HG03575 (cell line): ENCODE measurements at regions not wholly inside any gene's neighbourhood (a gene's known extent, or its start where the extent isn't known, plus 50 kb on each side); places are given as distances from the start of the nearest gene placed in this dataset.
"Not testable (repeated sequence)": the region's sequence is repeated elsewhere in the genome, so short reads cannot be mapped to it uniquely, and the experiment has no call there.

Source experiments
- ATAC-seq: cut with Tn5 transposase; IDR thresholded peaks from one replicate; pipeline ENCODE4 v1.9.1; 2021; ENCODE audit not compliant: unreplicated experiment, insufficient number of reproducible peaks, low FRiP score; ENCODE audit errors: extremely low read depth

DNA sequence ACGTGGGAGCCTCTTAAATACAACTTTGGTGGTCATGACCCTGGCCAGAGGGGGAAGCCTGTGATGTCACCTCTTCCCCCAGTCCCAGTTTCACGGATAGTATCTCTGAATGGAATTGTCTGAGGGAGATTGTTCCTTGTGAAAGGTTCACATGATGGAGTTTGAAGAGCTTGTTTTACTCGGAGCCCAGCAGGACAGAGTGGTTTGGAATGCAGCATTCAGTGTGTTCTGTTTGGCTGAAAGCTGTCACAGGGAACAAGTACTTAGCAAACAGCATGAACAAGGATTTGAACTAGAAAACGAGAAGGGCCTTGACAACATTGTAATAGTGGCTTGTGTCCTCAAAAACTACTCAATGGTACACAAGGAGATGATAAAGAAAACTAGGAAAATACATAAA lies 133.9 kb upstream of the CXorf66 start:
- no peak for ATAC-seq

DNA sequence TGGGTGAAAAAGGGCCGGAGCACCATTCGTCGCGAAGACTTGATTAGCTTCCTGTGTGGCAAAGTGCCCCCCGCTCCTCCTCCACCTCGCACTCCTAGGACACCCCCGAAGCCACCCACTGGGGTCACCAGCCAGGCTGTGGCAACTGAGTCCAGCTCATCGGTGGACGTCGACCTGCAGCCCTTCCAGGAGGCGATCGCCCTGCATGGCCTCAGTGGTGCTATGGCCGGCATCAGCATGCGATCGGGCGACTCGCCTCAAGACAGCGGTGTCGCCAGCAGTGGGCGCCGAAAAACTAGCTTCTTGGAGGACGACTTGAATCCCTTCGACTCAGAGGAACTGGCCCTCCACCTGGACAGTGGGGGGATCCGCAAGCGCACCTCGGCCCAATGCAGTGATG lies 126.8 kb upstream of the CXorf66 start:
- ATAC-seq: no peak

DNA sequence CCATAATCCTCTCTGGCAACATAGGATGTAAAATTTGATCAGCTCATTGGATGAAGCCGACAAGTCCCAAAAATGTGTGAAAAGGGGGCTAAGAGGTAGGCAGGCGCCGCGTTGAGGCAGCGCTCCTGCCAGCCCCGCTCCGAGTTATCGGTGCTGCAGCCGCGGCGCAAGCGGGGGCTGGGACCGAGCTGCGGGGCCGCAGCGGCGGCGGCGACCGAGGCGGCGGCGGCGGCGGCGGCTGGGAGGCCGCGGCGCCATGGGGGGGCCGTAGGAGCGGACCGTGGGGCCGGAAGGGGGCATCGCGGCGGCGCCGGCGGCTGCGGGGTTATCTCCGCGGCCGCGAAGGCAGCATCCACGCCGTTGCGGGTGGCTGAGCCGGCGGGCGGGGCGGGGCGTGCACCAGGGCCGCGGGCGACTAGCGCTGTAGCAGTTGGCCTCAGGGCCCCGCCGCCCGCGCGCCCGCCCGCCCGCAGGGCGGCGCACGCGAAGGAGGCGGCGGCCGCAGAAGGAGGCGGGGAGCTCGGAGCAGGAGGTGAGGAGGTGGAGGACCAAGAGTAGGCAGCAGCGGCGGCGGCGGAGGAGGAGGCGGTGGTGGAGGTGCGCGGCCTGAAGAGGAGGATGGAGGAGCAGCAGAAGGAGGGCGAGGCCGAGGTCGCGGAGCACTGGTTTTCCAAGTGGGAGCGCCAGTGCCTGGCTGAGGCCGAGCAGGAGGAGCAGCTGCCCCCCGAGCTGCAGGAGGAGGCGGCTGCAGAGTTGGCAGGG lies 126.0 kb upstream of the CXorf66 start:
- no peak for ATAC-seq

DNA sequence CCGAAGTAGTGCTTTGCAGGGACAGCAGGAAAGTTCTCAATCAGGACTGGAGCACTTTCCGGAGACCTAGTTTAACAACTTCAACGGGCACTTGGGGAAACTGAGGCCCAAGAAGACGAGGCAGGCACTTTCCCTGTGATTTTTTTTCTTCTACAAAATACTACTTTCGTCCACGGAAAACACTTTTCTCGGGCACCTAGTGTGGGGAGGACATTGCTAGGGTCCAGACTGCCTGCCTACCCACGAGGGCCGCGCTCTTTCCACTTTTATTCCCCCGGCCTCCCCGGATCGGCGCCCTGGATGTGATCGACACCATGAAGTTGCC lies 125.4 kb upstream of the CXorf66 start:
- ATAC-seq: no peak

DNA sequence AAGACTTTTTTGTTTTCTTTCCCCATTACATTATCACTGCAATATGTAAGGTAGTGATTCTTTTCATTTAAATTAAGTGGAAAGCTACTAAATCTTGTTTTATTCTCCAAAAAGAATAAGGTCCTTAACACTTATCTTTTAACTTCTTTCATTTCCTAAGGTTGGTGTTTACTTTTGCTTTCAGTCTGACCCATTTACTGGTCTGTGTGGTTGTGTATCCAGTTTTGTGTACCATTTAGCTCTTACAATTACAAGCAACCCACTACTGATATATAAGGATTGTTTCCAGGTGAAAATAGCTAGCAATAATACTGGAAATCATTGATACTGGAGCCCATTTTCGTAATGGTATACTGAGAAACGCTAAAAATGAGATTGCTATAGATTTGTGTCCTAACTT lies 123.1 kb upstream of the CXorf66 start:
- ATAC-seq: no peak

DNA sequence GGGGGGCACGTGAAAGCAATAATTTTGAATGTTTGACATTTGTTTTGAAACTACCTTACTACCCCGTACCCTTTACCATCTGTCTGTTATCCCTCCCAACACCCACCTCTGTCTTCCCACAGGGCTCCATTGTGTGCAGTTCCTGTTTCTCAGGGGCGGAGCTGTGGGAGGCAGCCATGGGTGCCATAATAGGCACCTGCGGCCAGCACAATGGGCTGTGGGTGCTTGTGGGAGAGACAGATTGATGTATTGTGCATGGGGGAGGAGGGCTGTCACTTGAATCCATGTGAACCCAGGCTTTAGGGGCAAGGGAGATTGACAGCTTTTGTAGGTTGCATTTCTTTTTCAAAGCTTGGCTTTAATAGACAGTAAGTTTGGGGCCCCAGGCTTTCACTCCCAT lies 122.6 kb upstream of the CXorf66 start:
- ATAC-seq: no peak

DNA sequence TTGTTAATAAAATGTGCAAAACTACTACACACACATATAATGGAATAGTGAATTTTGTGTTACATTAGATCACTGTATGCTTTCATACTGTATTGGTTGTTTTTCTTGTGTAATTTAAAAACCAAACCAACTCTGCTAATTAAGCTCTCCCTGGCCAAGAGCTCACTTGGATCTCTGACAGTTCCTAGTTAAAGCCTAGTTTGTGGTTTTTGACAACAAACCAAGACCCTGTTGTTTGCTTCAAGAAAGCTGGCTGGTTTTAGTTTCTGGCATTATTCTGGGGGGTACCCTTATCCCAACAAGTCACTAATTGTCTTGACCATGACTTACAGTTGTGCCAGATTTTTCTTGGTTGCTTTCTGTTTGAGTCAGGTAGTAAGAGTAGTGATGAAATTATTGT lies 121.4 kb upstream of the CXorf66 start:
- no peak for ATAC-seq

DNA sequence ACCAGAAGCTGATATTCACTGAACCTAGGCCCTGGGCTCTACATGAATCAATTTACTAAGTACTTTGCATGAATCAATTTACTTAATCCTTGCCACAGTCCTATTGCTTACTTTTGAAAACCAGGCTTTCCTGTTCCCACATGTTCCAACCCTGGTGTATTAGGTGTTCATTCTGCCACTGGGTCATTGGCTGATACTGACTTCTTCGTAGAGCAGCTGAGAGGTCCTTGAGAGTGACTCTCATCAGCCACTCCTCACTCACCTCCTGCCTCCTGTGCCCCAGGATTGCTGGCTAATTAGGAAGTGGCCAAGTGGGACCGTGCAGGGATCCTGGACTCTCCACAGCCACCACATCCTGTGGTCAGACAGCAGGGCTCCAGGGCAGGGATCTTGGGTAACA lies 109.5 kb upstream of the CXorf66 start:
- ATAC-seq: not testable (repeated sequence)

DNA sequence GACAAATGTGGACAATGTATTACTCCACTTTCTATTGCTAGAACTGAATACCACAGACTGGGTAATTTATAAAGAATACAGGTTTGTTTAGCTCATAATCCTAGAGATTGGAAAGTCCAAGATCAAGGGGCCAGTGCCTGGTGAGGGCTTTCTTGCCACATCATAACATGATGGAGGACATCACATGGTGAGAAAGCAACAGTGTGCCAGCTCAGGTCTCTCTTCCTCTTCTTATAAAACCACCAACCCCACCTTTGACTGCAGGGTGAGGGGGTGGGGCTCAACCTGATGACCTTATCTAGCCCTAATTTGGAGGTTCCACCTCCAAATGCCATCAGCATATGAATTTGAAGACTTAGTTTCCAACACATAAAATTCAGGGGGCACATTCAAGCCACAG lies 105.7 kb upstream of the CXorf66 start:
- ATAC-seq: no peak

DNA sequence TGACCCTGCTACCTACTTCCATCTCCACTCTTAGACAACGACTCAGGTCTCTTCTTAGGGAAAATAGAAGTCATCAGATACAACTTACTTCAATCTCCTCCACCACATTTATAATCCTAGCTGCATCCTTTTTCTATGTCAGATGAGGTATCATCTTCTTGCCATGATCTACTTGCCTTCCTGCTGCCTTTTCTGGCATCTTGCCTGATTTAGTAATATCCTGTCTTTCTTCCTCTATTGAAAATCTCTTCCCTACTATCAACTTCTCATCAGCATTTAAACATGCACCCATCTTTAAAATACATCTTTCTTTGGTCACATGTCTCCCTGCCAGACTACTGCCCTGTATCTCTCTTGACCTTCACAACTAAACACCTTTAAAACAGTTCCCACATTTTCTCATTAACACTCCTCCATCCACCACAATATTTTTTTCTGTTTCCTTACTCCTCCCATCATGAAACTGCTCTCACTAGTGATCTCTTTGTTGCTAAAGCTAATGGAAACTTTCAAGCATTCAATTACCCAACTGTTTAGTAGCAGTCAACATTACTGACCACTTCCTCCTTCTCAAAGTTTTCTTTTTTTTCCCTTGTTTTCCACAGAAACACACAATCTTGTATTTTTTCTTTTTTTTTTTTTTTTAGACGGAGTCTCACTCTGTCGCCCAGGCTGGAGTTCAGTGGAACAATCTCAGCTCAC lies 100.8 kb upstream of the CXorf66 start:
- ATAC-seq: no peak

DNA sequence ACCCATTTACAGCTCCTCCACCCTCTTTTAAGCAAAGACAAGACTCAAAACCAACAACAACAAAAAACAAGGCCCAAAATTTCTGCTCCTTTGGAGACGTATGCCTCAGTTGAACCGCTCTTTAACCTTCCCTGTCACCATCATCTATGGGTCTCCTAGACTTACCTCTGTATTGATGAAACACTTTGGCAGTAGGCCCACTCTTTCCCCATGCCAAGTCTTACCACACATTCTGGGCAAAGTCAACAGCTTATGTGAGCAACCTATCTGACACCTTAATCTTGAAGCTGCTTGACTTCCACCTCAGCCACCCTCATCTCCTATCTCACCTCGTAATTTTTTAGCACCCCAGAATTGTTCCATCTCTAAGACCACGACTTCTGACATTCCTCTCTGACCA lies 99.7 kb upstream of the CXorf66 start:
- ATAC-seq: no peak

DNA sequence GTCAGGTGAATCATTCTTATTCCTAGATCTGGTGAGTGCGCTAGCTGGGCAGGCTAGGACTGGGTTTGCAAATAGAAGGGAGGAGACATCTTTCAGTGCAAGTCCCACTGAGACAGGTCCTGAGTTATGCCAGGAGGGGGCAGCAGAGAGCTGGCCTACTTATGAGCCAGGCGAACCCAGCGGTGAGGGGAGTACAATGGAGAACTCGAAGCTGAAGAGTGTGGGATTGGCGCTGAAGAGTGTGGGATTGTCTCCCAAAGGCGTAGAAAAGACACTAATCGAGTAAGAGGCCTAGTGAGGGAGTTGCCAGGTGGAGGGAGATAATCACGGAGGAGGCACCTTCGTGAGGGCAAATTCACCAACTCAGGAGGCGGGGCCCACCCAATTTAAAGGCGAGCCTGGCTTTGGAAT lies 91.7 kb upstream of the CXorf66 start:
- peak; percentile 95 for ATAC-seq

DNA sequence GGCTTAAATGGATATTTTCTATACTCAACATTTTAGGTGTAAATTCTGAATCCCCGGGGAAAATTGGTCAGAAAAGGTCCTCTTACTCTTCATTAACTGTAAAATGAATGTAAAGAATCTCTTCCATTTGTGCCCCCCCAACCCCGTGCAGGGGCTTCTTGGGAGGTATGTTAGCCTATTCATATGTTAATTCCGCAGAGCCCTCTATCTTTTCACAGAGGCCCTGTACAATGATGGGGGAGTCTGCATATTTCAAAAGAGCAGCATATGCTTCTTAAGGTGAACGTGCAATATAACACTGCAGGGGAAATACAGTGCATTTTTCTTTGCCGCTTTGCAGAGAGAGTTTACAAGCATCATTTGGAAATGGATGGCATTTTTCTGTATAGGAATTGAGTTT lies 88.5 kb upstream of the CXorf66 start:
- no peak for ATAC-seq

DNA sequence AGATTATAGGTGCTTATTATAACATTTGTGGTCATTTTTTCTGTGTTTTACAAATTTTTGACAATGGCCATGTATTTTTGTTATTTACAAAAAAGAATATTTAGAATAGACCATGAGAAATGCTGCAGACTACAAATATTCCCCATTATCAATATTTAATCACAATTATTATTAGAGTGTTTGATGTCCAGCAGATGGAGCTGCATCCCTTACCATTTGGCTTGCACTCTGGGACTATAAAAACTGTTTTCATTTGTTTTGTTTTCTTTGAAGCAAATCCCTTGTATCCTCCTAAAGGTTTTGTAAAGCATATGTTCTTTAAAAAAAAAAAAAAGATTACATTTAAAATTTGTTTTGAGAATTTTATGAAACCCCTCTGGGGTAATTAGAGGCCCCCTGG lies 85.6 kb upstream of the CXorf66 start:
- no peak for ATAC-seq

DNA sequence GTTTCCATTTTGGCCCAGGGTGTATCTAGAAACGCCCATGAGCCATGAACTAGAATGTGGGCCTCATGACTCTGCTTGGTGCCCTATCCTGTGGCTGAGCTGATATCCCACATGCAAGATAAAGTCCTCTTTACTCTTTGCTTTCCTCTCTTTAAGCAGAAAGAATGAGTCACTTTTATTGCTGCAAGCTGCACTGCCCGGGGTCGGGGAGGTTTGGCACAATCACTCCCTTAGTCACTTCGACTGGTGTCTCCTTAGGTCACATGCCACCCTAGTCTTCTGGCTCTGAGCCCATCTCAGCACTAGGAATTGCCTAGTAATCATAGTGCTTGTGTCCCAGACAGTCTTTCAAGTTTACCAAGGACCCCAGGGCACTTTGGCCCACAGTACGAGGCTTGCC lies 75.1 kb upstream of the CXorf66 start:
- no peak for ATAC-seq

DNA sequence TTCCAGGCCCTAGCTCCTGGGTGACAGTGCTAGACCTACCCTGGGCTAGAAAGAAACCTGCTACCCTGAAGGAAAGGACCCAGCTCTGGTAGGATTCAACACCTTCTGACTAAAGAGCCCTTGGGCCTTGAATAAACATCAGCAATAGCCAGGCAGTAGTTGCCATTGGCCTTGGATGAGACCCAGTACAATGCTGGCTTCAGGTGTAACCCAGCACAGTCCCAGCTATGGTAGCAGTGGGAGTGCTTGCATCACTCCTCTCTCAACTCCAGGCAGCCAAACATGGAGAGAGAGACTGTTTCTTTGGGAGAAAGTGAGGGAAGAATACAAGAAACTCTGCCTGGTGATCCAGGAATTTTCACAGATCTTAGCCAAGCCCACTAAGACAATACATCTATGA lies 73.5 kb upstream of the CXorf66 start:
- no peak for ATAC-seq

DNA sequence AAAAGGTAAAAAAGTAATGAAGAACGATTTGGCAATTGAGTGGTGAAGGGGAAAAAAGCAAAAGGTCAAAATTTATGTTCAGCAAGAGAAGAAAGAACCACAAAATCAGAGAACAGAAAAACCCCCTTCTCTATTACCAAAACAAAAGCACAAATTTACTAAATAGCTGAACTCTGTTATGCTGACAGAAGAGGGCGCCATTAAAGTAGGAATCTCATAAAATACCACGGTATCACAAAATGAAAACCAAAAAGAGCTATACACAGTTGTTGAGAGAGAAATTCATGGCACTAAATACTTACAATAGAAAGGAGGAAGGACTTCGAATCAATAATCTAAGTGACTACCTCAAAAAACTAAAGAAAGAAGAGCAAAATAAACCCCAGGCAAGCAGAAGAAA lies 69.6 kb upstream of the CXorf66 start:
- no peak for ATAC-seq

DNA sequence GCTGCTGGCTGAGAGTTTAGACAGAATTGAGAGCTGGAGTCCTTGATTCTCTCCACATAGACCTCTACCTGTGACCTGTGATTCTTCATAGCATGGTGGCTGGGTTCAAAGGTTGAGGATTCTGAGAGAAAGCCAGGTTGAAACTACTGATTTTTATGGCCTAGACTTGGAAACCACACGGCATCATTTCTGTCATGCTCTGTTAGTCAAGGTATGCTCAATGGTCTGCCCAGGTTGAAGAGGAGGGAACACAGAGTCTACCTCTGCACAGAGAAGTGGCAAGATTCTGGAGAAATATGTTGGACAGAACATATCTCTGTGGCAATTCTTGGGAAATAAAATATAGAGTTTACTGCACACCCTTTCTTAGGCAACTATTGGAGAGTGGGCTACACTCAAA lies 57.2 kb upstream of the CXorf66 start:
- ATAC-seq: no peak

DNA sequence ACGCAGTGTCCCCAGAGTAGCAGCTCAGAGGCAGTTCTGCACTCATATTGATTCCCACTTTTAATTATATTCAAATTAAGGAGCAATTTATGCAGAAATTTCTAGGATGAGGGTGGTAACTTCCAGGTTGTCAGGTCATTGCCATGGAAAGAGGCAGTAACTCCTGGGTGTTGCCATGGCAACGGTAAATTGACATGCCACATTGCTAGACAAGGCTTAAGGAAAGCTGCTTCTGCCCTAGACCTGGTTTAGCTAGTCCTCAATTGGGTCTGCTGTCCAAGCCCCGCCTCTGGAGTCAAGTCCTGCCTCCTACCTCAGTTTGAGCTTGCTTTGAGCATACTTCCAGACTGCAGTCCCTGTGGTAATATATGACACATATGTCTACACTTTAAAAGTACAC lies 53.8 kb upstream of the CXorf66 start:
- not testable (repeated sequence) for ATAC-seq
